ENCODE measurements at regions not wholly inside any gene's neighbourhood (a gene's known extent, or its start where the extent isn't known, plus 50 kb on each side); places are given as distances from the start of the nearest gene placed in this dataset.

DNA sequence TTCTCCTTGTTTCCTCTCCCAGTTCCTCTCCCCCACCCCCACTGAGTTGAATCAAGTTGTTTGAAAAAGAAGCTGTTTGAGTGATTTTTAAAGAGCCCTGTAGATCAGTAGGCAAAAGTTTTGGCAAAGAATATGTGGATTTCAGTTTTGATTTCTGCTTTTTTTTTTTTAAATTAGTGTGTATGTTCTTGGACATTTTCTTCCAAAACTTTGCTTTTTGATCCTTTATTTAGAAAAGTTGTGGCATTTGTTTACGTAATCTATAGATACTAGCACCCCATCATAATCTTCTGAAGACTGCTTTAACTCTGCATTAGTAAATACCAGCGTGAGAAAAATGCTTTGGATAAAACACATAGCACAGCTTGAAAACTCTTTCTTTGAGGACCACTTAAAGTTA lies 190.3 kb upstream of the SEL1L start:
- Histone ChIP-seq H3K4me3 (no peak overlapping the region), H3K27ac (ENCODE audit: low read depth in 1 of 2, low read length in 1 of 2) (no peak overlapping the region), H3K9me3 (ENCODE audit: control insufficient read depth in 4 of 4, insufficient read depth in 3 of 4, low read length in 3 of 4) (no peaks in the 10 kb centered on the region), H3K9ac (ENCODE audit: insufficient read depth in 1 of 2, low read length in 2 of 2) (no peak overlapping the region), H3K4me1 (ENCODE audit: control insufficient read depth in 5 of 5, insufficient read depth in 5 of 5, low read length in 5 of 5) (peaks cover 0 to 29% (median 5%) of the 10 kb centered on the region in 5 donors), H3K36me3 (ENCODE audit: control insufficient read depth in 4 of 4, insufficient read depth in 4 of 4, low read length in 4 of 4) (no peaks in the 10 kb centered on the region), H3K27me3 (ENCODE audit: control insufficient read depth in 3 of 3, insufficient read depth in 3 of 3, low read length in 2 of 3) (no peaks in the 10 kb centered on the region)
- no peak for TF ChIP-seq CTCF (IDR thresholded peaks at IDR 0.05; ENCODE audit: control extremely low read depth, extremely low read depth)
- ATAC-seq (ENCODE audit: insufficient read depth, low FRiP score), result no peak
- DNase-seq, result peak in 2 of 3 donors; percentile 51
- WGBS, 2 donors, result 68 to 80% methylated on average over 2 of the region's 2 CpGs

DNA sequence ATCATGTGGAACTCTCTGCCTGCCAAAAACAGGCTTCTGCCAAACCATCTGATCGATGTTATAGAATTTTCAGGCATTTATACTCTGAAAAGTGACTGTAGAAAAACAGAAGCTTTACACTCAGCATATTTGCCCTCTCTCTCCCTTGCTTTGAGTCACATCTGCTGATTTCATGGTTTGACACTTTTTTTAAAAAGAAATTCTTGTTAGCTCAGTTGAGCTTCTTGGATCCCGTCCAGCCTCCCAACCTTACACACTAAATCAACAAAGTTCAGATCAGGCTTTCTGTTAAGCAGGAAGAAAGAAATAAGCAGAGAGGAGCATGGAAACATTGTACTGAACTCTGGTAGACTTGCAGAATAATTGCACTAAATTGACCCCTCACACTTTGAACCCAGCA lies 193.6 kb upstream of the SEL1L start:
- H3K4me3 ChIP-seq, result no peak overlapping the region
- no peaks in the 10 kb centered on the region for H3K9me3 ChIP-seq (ENCODE audit: control insufficient read depth in 4 of 4, insufficient read depth in 3 of 4, low read length in 3 of 4)
- peaks cover 0 to 29% (median 5%) of the 10 kb centered on the region in 5 donors for H3K4me1 ChIP-seq (ENCODE audit: control insufficient read depth in 5 of 5, insufficient read depth in 5 of 5, low read length in 5 of 5)
- H3K9ac ChIP-seq (ENCODE audit: insufficient read depth in 1 of 2, low read length in 2 of 2), result no peak overlapping the region
- DNase-seq (peak; percentile 66 to 89 (median 76)), ATAC-seq (ENCODE audit: insufficient read depth, low FRiP score) (no peak)
- H3K27ac ChIP-seq (ENCODE audit: low read depth in 1 of 2, low read length in 1 of 2), result no peak overlapping the region
- no peaks in the 10 kb centered on the region for H3K27me3 ChIP-seq (ENCODE audit: control insufficient read depth in 3 of 3, insufficient read depth in 3 of 3, low read length in 2 of 3)
- H3K36me3 ChIP-seq (ENCODE audit: control insufficient read depth in 4 of 4, insufficient read depth in 4 of 4, low read length in 4 of 4), result no peaks in the 10 kb centered on the region
- 12 to 39% methylated on average over 2 of the region's 2 CpGs for WGBS, 2 donors
- TF ChIP-seq CTCF (IDR thresholded peaks at IDR 0.05; ENCODE audit: control extremely low read depth, extremely low read depth), result no peak

GRCh38 chr14:81728447-81728846 lies 194.8 kb upstream of the SEL1L start:
- 77 to 82% methylated on average over 2 of the region's 2 CpGs for WGBS, 2 donors

More at GRCh38 chr14:81728447-81728846, 194.8 kb upstream of the SEL1L start:
- no peak for ATAC-seq (ENCODE audit: insufficient read depth, low FRiP score)
- TF ChIP-seq CTCF (IDR thresholded peaks at IDR 0.05; ENCODE audit: control extremely low read depth, extremely low read depth), result no peak
- no peak overlapping the region for H3K27ac ChIP-seq (ENCODE audit: low read depth in 1 of 2, low read length in 1 of 2)
- H3K4me3 ChIP-seq, result no peak overlapping the region
- H3K9ac ChIP-seq (ENCODE audit: insufficient read depth in 1 of 2, low read length in 2 of 2), result no peak overlapping the region
- no peaks in the 10 kb centered on the region for H3K36me3 ChIP-seq (ENCODE audit: control insufficient read depth in 4 of 4, insufficient read depth in 4 of 4, low read length in 4 of 4)
- H3K9me3 ChIP-seq (ENCODE audit: control insufficient read depth in 4 of 4, insufficient read depth in 3 of 4, low read length in 3 of 4), result no peaks in the 10 kb centered on the region
- peaks cover 0 to 27% (median 5%) of the 10 kb centered on the region in 5 donors for H3K4me1 ChIP-seq (ENCODE audit: control insufficient read depth in 5 of 5, insufficient read depth in 5 of 5, low read length in 5 of 5)
- no peaks in the 10 kb centered on the region for H3K27me3 ChIP-seq (ENCODE audit: control insufficient read depth in 3 of 3, insufficient read depth in 3 of 3, low read length in 2 of 3)
- DNase-seq, result no peak
